GM20000 (cell line): ENCODE measurements at regions not wholly inside any gene's neighbourhood (a gene's known extent, or its start where the extent isn't known, plus 50 kb on each side); places are given as distances from the start of the nearest gene placed in this dataset.
A peak's percentile ranks its signal among the peaks of the same experiment; 100 is the strongest.

ENCODE experiments used
- DNase-seq: peaks from one replicate; pipeline ENCODE4 v3.0.0; 2012; ENCODE audit warnings: low spot score
- CTCF ChIP-seq: IDR thresholded peaks from 2 replicates; pipeline ENCODE4 v1.5.1; 2012; ENCODE audit warnings: mild to moderate bottlenecking, control low read depth; ENCODE audit errors: extremely low read depth, missing control alignments

- DNase-seq = no peak
- TF ChIP-seq CTCF = no peak
Measured at GRCh38 chr9:96078897-96079490, 203.5 kb downstream of the ERCC6L2 start.

- no peak for DNase-seq
- TF ChIP-seq CTCF = no peak
Measured at GRCh38 chr9:96075757-96076156, 200.3 kb downstream of the ERCC6L2 start.

- no peak for TF ChIP-seq CTCF
- no peak for DNase-seq
Measured at GRCh38 chr9:96075111-96075510, 199.6 kb downstream of the ERCC6L2 start.

- no peak for DNase-seq
- no peak for TF ChIP-seq CTCF
Measured at GRCh38 chr9:96073531-96074480, 198.3 kb downstream of the ERCC6L2 start.

- no peak for DNase-seq
- no peak for TF ChIP-seq CTCF
Measured at GRCh38 chr9:96072930-96073329, 197.4 kb downstream of the ERCC6L2 start.

- no peak for TF ChIP-seq CTCF
- DNase-seq = no peak
Measured at GRCh38 chr9:96071815-96072124, 196.3 kb downstream of the ERCC6L2 start.

- peak; percentile 57 for DNase-seq
- no peak for TF ChIP-seq CTCF
Measured at GRCh38 chr9:96071076-96071814, 195.8 kb downstream of the ERCC6L2 start.
